Thyroid gland (tissue), 4 donors: ENCODE measurements at regions not wholly inside any gene's neighbourhood (a gene's known extent, or its start where the extent isn't known, plus 50 kb on each side); places are given as distances from the start of the nearest gene placed in this dataset.

Experiments
- DNase-seq, 2 donors: peaks; one replicate each; pipeline ENCODE4 v3.0.0-alpha.2; 2019
- H3K27ac ChIP-seq, 3 donors: fragments of 200-600 bp; sonication (generic); 1 replicate in 2 of 3; 2 replicates in 1 of 3; pipeline ENCODE4 v1.5.1; 2016 to 2019; ENCODE audit warnings: mild to moderate bottlenecking in 1 of 3, moderate library complexity in 1 of 3
- H3K27me3 ChIP-seq: fragments of 200-600 bp; sonication (generic); one replicate; pipeline ENCODE4 v1.5.1; 2019
- H3K36me3 ChIP-seq, 2 donors: fragments of 200-600 bp; sonication (generic); one replicate each; pipeline ENCODE4 v1.5.1; 2016 to 2019
- H3K4me1 ChIP-seq, 2 donors: fragments of 200-600 bp; sonication (generic); one replicate each; pipeline ENCODE4 v1.5.1; 2017 to 2019
- H3K4me3 ChIP-seq, 3 donors: fragments of 200-600 bp; sonication (generic); replicated peaks in 1 of 3; 1 replicate in 2 of 3; 2 replicates in 1 of 3; pipeline ENCODE4 v1.5.1; 2016; ENCODE audit warnings: mild to moderate bottlenecking in 1 of 3
- H3K9me3 ChIP-seq: fragments of 200-600 bp; sonication (generic); one replicate; pipeline ENCODE4 v1.5.1; 2017
- POLR2A ChIP-seq, 2 donors: fragments of 450-650 bp; IDR thresholded peaks; one replicate each; pipeline ENCODE4 v1.6.1; 2017; ENCODE audit warnings: antibody characterized with exemption in 2 of 2, mild to moderate bottlenecking in 2 of 2, moderate library complexity in 1 of 2
- WGBS, 2 donors: methylation state at CpG; one replicate each; pipeline ENCODE4 v1.1.5; 2017; 5-methylcytosine and 5-hydroxymethylcytosine counted together
- intact Hi-C: fragments of 100-400 bp; cut with DNase I; formaldehyde crosslinking; loops from one replicate; pipeline ENCODE4 v1.15.1; 2023
- TF ChIP-seq, protein P1 (sequence below), 6 experiments: fragments of 200-600 bp in 3 of 6; fragments of 450-650 bp in 3 of 6; sonication (generic) in 3 of 6; IDR thresholded peaks; one replicate each; pipeline ENCODE4 v1.5.1; 2016 to 2019; ENCODE audit warnings: antibody characterized with exemption in 6 of 6, mild to moderate bottlenecking in 2 of 6, inconsistent platforms in 1 of 6, moderate library complexity in 1 of 6

DNA sequence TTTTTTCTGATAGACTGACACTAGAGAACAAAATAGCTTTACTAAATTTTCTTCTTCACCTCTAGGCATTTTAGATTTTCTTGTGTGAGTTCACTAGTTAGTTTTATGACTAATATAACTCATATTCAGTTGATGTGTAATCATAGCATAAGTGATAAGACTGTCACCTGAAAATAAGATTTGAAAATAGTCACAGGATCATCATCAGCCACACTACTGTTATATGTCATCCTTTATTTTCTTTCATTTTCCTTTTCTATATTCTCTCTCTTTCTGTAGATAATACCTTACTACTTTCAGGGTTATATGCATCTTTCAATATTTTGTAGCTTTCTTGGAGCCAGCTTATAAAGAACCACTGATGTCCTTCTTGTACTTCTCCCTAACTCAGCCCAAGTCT lies 292.6 kb downstream of the TDRD3 start:
- no peak for DNase-seq
- Histone ChIP-seq H3K27ac (no peak overlapping the region), H3K4me1 (no peaks in the 10 kb centered on the region), H3K4me3 (no peak overlapping the region), H3K36me3 (no peaks in the 10 kb centered on the region), H3K9me3 (no peaks in the 10 kb centered on the region), H3K27me3 (no peaks in the 10 kb centered on the region)
- intact Hi-C loops: no loop called here
- TF ChIP-seq POLR2A (IDR thresholded peaks at IDR 0.05): no peak
- TF ChIP-seq, protein P1, sequence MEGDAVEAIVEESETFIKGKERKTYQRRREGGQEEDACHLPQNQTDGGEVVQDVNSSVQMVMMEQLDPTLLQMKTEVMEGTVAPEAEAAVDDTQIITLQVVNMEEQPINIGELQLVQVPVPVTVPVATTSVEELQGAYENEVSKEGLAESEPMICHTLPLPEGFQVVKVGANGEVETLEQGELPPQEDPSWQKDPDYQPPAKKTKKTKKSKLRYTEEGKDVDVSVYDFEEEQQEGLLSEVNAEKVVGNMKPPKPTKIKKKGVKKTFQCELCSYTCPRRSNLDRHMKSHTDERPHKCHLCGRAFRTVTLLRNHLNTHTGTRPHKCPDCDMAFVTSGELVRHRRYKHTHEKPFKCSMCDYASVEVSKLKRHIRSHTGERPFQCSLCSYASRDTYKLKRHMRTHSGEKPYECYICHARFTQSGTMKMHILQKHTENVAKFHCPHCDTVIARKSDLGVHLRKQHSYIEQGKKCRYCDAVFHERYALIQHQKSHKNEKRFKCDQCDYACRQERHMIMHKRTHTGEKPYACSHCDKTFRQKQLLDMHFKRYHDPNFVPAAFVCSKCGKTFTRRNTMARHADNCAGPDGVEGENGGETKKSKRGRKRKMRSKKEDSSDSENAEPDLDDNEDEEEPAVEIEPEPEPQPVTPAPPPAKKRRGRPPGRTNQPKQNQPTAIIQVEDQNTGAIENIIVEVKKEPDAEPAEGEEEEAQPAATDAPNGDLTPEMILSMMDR (IDR thresholded peaks at IDR 0.05): no peak

DNA sequence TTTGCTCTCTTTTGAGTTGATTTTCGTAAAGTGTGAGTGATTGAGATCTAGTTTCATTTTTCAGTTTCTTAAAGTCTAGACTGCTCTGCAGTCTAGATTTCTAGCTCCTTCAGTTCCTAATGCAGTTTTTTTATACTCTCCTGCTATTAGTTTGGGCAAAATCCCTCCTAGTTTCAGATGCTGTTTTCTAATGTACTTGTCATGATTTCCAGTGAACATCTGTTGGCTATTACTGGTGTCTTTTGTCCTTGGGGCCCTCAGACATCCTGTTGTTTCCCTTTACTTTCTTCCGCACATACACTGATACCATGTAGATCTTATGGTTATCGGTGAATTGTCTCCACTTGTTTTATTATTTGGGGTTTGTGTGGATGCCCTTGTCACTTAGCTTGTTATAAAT lies 292.1 kb downstream of the TDRD3 start:
- DNase-seq: no peak
- TF ChIP-seq POLR2A (IDR thresholded peaks at IDR 0.05): no peak
- TF ChIP-seq, protein P1 (IDR thresholded peaks at IDR 0.05): no peak
- WGBS, 2 donors: 70 to 74% methylated on average over 3 of the region's 3 CpGs
- intact Hi-C loops: no loop called here
- Histone ChIP-seq H3K36me3 (no peaks in the 10 kb centered on the region), H3K27ac (no peak overlapping the region), H3K9me3 (no peaks in the 10 kb centered on the region), H3K27me3 (no peaks in the 10 kb centered on the region), H3K4me3 (no peak overlapping the region), H3K4me1 (no peaks in the 10 kb centered on the region)

DNA sequence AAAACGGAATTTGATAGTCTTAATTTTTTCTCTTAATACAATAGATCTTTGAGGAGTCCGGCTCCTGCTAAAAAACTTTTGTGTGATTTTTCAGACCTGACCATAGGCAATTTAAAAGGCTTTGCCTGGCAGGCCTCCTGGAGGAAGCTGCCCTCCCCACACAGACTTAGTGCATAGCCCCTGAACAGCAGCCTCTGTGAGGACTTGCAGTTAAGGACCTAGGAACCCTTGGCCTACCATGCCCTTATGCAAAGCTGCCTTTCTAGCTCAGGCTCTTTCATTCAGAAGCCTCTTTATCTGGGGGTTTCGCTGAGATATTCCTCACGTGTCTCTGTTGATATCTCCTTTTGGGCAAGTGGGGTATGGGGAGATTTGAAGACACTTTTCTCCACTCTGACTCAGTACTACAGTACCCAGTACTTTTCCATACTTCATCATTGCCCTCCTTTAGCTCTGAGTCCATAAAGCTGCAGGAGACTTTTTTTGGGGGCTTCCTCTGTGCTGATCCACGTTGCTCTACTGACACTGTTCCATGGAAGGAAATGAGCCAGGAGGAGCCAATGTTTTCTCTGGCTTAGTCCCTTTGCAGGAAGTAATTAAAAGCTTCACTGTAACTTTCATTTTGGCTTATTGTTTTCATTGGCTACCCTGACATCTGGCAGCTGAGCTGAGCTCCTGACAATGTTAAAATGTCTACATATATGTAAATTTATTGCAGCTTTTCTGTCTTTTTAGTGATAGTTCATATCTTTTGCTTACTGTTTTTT lies 283.1 kb downstream of the TDRD3 start:
- Histone ChIP-seq H3K27ac (no peak overlapping the region), H3K36me3 (no peaks in the 10 kb centered on the region), H3K27me3 (no peaks in the 10 kb centered on the region), H3K4me3 (no peak overlapping the region), H3K4me1 (no peaks in the 10 kb centered on the region), H3K9me3 (no peaks in the 10 kb centered on the region)
- TF ChIP-seq, protein P1 (IDR thresholded peaks at IDR 0.05): no peak
- no peak for TF ChIP-seq POLR2A (IDR thresholded peaks at IDR 0.05)
- DNase-seq: no peak
- intact Hi-C loops: no loop called here
- 78 to 79% methylated on average over 5 of the region's 5 CpGs for WGBS, 2 donors

DNA sequence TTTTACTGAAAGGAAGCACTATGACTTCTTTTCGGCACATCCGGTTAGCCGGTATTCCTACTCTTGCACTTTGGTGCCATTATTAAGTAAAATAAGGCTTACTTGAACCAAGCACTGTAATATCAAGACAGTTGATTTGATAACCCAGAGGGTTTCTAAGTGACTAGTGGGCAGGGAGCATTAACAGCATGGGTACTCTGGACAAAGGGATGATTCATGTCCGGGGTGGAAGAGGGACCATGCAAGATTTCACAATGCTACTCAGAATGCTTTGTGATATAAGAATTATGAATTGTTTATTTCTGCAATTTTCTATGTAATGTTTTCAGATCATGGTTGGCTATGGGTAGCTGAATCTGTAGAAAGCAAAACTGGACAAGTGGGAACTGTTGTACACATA lies 282.1 kb downstream of the TDRD3 start:
- H3K27me3 ChIP-seq: no peaks in the 10 kb centered on the region
- no peaks in the 10 kb centered on the region for H3K36me3 ChIP-seq
- no peaks in the 10 kb centered on the region for H3K4me1 ChIP-seq
- 94 to 97% methylated on average over 4 of the region's 4 CpGs for WGBS, 2 donors
- intact Hi-C loops: no loop called here
- no peak overlapping the region for H3K4me3 ChIP-seq
- TF ChIP-seq POLR2A (IDR thresholded peaks at IDR 0.05): no peak
- TF ChIP-seq, protein P1 (IDR thresholded peaks at IDR 0.05): no peak
- H3K9me3 ChIP-seq: no peaks in the 10 kb centered on the region
- H3K27ac ChIP-seq: no peak overlapping the region
- no peak for DNase-seq

DNA sequence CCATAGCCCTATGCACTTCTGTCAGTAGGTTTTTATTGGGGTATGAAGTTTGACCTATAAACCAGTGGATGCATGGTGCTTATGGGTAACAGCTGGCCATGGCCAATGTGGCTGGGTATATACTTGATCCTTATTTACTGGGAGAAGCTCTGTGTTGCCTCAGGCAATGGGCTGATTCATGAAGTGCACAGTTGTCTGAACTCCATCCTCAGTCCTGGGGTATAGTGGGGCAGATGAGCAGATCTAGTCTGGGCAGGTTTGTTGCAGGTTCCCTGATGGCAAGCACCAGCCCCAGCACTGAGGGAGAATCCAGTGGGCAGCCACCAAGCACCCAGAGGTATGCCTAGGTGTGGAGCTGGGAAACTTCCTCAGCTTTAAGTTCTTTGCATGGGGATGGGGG lies 274.4 kb downstream of the TDRD3 start:
- no peaks in the 10 kb centered on the region for H3K27me3 ChIP-seq
- intact Hi-C loops: no loop called here

More for the DNA sequence above, 274.4 kb downstream of the TDRD3 start:
- no peak overlapping the region for H3K27ac ChIP-seq
- H3K4me1 ChIP-seq: no peaks in the 10 kb centered on the region
- TF ChIP-seq POLR2A (IDR thresholded peaks at IDR 0.05): no peak
- TF ChIP-seq, protein P1 (IDR thresholded peaks at IDR 0.05): no peak
- H3K4me3 ChIP-seq: no peak overlapping the region
- no peak for DNase-seq
- no peaks in the 10 kb centered on the region for H3K36me3 ChIP-seq
- H3K9me3 ChIP-seq: no peaks in the 10 kb centered on the region
